HepG2 (cell line): ENCODE measurements at regions not wholly inside any gene's neighbourhood (a gene's known extent, or its start where the extent isn't known, plus 50 kb on each side); places are given as distances from the start of the nearest gene placed in this dataset.

Experiments
- ATAC-seq: fragments of 200-7000 bp; cut with Tn5 transposase; 3 replicates; pipeline ENCODE4 v1.9.1; 2020; ENCODE audit warnings: mild to moderate bottlenecking, moderate library complexity
- BruUV-seq: library from RNA; stranded (reverse); fragments of 400-500 nt; replicated peaks from 2 replicates; lab custom pipeline; 2021; lab: Mats Ljungman, UMichigan
- CTCF ChIA-PET: fragments of 300-600 bp; formaldehyde crosslinking; extraction: SDS; loops from one replicate; lab custom pipeline; 2021; ENCODE audit warnings: low total read pairs, inconsistent platforms, low intra/inter-chr PET ratio; lab: Yijun Ruan, JAX
- POLR2A ChIA-PET: fragments of 350-600 bp; sonication (Branson Sonifier 250); formaldehyde crosslinking; loops from one replicate; lab custom pipeline; 2020; ENCODE audit warnings: antibody characterized with exemption, inconsistent platforms; lab: Yijun Ruan, JAX
- DNase-seq: peaks from one replicate; pipeline ENCODE4 v3.0.0-alpha.2; 2015; ENCODE audit warnings: low spot score
- FAIRE-seq: peaks from 3 replicates; lab custom pipeline; 2011; peaks lifted over from hg19 to GRCh38; lab: Jason Lieb, UNC
- H2AFZ ChIP-seq: one replicate; pipeline ENCODE4 v1.6.1; 2011; ENCODE audit warnings: low read length, inconsistent platforms
- H3K27ac ChIP-seq: fragments of 300-600 bp; 3 replicates; pipeline ENCODE4 v1.8.0; 2011; ENCODE audit warnings: mixed run types, mild to moderate bottlenecking, mixed read lengths, low read length, inconsistent platforms; ENCODE audit not compliant: insufficient read depth; ENCODE audit errors: extremely low read length
- H3K27me3 ChIP-seq, 2 experiments: fragments of 200-600 bp in 1 of 2; 2 replicates in 1 of 2; 3 replicates in 1 of 2; pipeline versions ENCODE4 v1.6.0 to v1.8.0; 2011; ENCODE audit warnings: low read length in 2 of 2, mild to moderate bottlenecking in 2 of 2, moderate library complexity in 2 of 2, inconsistent platforms in 1 of 2; ENCODE audit not compliant: insufficient read depth in 2 of 2, control insufficient read depth in 1 of 2
- H3K36me3 ChIP-seq, 2 experiments: fragments of 200-600 bp in 1 of 2; replicated peaks in 1 of 2; 2 replicates in 1 of 2; 3 replicates in 1 of 2; pipeline versions ENCODE4 v1.5.1 to v1.8.0; 2011; ENCODE audit warnings: low read length in 2 of 2, inconsistent platforms in 1 of 2; ENCODE audit not compliant: insufficient read depth in 2 of 2, control insufficient read depth in 1 of 2
- H3K4me1 ChIP-seq: 2 replicates; pipeline ENCODE4 v1.5.1; 2012; ENCODE audit warnings: low read length, inconsistent platforms; ENCODE audit not compliant: insufficient read depth
- H3K4me2 ChIP-seq: 2 replicates; pipeline ENCODE4 v1.6.0; 2011; ENCODE audit warnings: low read depth, low read length, inconsistent platforms
- H3K4me3 ChIP-seq, 3 experiments: fragments of 200-600 bp in 1 of 3; sonication (generic), shearing (Covaris generic) in 1 of 3; replicated peaks in 1 of 3; 2 replicates each; pipeline ENCODE4 v1.5.1; 2011 to 2016; ENCODE audit warnings: low read length in 3 of 3, inconsistent platforms in 2 of 3, low read depth in 2 of 3, mild to moderate bottlenecking in 2 of 3, control low read depth in 1 of 3, mixed read lengths in 1 of 3; ENCODE audit not compliant: insufficient read depth in 1 of 3
- H3K79me2 ChIP-seq: one replicate; pipeline ENCODE4 v1.6.1; 2011; ENCODE audit warnings: low read length, inconsistent platforms; ENCODE audit not compliant: insufficient read depth
- H3K9ac ChIP-seq: 2 replicates; pipeline ENCODE4 v1.6.0; 2011; ENCODE audit warnings: mild to moderate bottlenecking, low read depth, low read length, inconsistent platforms; ENCODE audit not compliant: insufficient read depth
- H3K9me3 ChIP-seq: 2 replicates; pipeline ENCODE4 v1.5.1; 2012; ENCODE audit warnings: mild to moderate bottlenecking, low read length
- H4K20me1 ChIP-seq: 2 replicates; pipeline ENCODE4 v1.6.0; 2011; ENCODE audit warnings: inconsistent platforms, mild to moderate bottlenecking, low read length, moderate library complexity; ENCODE audit not compliant: insufficient read depth
- CHD2 ChIP-seq: IDR thresholded peaks from 2 replicates; pipeline ENCODE4 v1.6.1; 2011; ENCODE audit warnings: low read depth, low read length, improper control_type of control experiment
- HDAC2 ChIP-seq: sonication (generic); formaldehyde crosslinking; IDR thresholded peaks from 2 replicates; pipeline ENCODE4 v1.4.0; 2020; ENCODE audit warnings: missing genetic modification reagents
- MAFK ChIP-seq, 2 experiments: IDR thresholded peaks in 1 of 2; conservative IDR thresholded peaks in 1 of 2; 2 replicates each; pipeline ENCODE4 v1.6.1; 2011; ENCODE audit warnings: improper control_type of control experiment in 2 of 2, low read length in 2 of 2
- NFE2L2 ChIP-seq: fragments of 150-350 bp; IDR thresholded peaks from 2 replicates; pipeline ENCODE4 v1.6.1; 2014; ENCODE audit warnings: low read length
- SMYD3 ChIP-seq: sonication (generic); formaldehyde crosslinking; IDR thresholded peaks from 2 replicates; pipeline ENCODE4 v1.8.1; 2023; ENCODE audit warnings: mild to moderate bottlenecking, missing genetic modification reagents
- SNAPC4 ChIP-seq: sonication (generic); formaldehyde crosslinking; IDR thresholded peaks from 2 replicates; pipeline ENCODE4 v1.4.0; 2020; ENCODE audit warnings: mild to moderate bottlenecking, missing genetic modification reagents
- ZNF232 ChIP-seq: sonication (generic); formaldehyde crosslinking; IDR thresholded peaks from 2 replicates; pipeline ENCODE4 v1.4.0; 2020; ENCODE audit warnings: missing genetic modification reagents, borderline replicate concordance
- ZNF597 ChIP-seq: sonication (generic); formaldehyde crosslinking; IDR thresholded peaks from 2 replicates; pipeline ENCODE4 v1.5.0; 2020; ENCODE audit warnings: missing genetic modification reagents
- WGBS: methylation state at CpG from one replicate; pipeline ENCODE4 v1.1.6; 2017; ENCODE audit warnings: low lambda C conversion rate; 5-methylcytosine and 5-hydroxymethylcytosine counted together
- in situ Hi-C: cut with HindIII; loops from 2 replicates; pipeline ENCODE4 v1.10.0; 2017; ENCODE audit warnings: low pct_unique_long_range_greater_than_20kb; ENCODE audit not compliant: extremely low pct_ligation_motif_present
- intact Hi-C: fragments of 100-400 bp; cut with micrococcal nuclease; formaldehyde crosslinking; loops from one replicate; pipeline ENCODE4 v1.10.0; 2022; ENCODE audit not compliant: unreplicated experiment

DNA sequence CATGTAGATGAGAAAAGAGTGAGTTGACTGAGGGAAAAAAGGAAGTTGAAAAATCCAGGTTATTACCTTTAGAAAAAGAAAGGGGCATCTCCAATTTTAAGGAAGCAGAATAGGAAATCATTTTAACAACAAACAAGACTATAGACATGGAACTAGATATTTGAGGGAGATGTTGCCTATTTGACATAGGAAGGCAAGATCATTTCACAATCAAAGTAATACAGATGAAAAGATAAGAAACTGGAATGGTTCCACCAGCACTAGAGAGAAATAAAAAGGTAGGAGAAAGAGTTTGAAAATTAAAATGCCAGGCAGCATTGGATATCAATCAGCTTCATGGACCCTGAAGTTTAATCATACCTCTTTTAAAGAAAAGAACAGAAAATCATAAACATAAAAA, 881.0 kb upstream of the MGAT4C start (continued):
- TF ChIP-seq SNAPC4 (CRISPR knock-in tag) = no peak
- no peak for TF ChIP-seq CHD2
- no peak for TF ChIP-seq HDAC2 (CRISPR knock-in tag)
- no peak for TF ChIP-seq ZNF232 (CRISPR knock-in tag)
- TF ChIP-seq ZNF597 = no peak

DNA sequence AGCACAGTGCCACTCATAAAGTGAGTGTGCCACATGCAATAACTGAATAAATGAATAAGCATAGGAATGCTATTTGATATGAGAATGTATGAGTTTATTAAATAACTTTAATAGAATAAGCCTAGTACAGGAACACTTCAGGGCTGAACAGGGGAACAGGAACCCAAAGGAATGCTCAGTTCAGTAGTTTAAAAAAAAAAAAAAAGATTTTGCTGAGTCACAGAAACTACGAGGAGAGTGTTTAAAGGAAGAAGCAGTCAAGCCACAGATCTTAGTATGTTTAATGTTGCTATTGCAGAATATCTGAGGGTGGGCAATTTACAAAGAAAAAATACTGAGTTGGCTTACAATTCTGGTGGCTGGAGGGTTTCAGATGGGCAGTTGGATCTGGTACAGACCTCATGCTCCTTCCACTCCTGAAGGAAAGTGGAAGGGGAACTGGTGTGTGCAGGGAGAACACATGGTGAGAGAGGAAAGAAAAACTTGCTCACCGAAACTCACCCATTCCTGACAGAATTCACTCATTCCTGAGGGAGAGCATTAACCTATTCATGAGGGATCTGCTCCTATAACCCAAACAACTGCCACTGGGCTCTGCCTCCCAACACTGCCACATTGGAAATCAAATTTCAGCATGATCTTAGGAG, 880.3 kb upstream of the MGAT4C start:
- CTCF ChIA-PET = no interaction called here
- no peak for ATAC-seq
- in situ Hi-C loops (no loop called here), intact Hi-C loops (no loop called here)
- Histone ChIP-seq H3K4me3 (no peak overlapping the region), H3K79me2 (no peaks in the 10 kb centered on the region), H4K20me1 (no peaks in the 10 kb centered on the region), H3K4me2 (no peak overlapping the region), H3K9me3 (peaks cover 52% of the 10 kb centered on the region), H2AFZ (no peak overlapping the region), H3K27ac (no peak overlapping the region), H3K27me3 (no peaks in the 10 kb centered on the region), H3K4me1 (no peaks in the 10 kb centered on the region), H3K9ac (no peak overlapping the region), H3K36me3 (no peaks in the 10 kb centered on the region)
- 4% methylated on average over 2 of the region's 2 CpGs for WGBS
- TF ChIP-seq MAFK (conservative IDR thresholded peaks at IDR 0.05 in 1 of 2, IDR thresholded peaks at IDR 0.05 in 1 of 2; ENCODE audit: low read length in 2 of 2) (peak; percentile 8 to 15; a peak in 1 of 4 replicates), NFE2L2 (peak; percentile 60), SMYD3 (CRISPR knock-in tag) (no peak)
- FAIRE-seq = no peak
- BruUV-seq = no TSS peak
- POLR2A ChIA-PET = no interaction called here
- no peak for DNase-seq
